ENCODE measurements at regions not wholly inside any gene's neighbourhood (a gene's known extent, or its start where the extent isn't known, plus 50 kb on each side); places are given as distances from the start of the nearest gene placed in this dataset.
"Not testable (repeated sequence)": the region's sequence is repeated elsewhere in the genome, so short reads cannot be mapped to it uniquely, and the experiment has no call there.

- intact Hi-C loops (cut with DNase I), result not testable (repeated sequence)
- WGBS, 2 donors, result no CpG with 5 or more reads among the region's 5 CpGs
Observed at GRCh38 chrY:17827155-17827554, 52.9 kb downstream of the CDY2B start.

GRCh38 chrY:17819700-17820099 is 60.3 kb downstream of the CDY2B start:
- H3K4me1 ChIP-seq; H3K27ac ChIP-seq; H3K9me3 ChIP-seq; DNase-seq; H3K4me3 ChIP-seq; H3K27me3 ChIP-seq; H3K36me3 ChIP-seq; intact Hi-C loops (cut with DNase I): not testable (repeated sequence)
- no CpG with 5 or more reads among the region's 4 CpGs for WGBS, 2 donors

More at GRCh38 chrY:17827155-17827554, 52.9 kb downstream of the CDY2B start:
- not testable (repeated sequence) for H3K27me3 ChIP-seq, H3K4me1 ChIP-seq, H3K4me3 ChIP-seq, H3K36me3 ChIP-seq, H3K27ac ChIP-seq, DNase-seq, H3K9me3 ChIP-seq

DNA sequence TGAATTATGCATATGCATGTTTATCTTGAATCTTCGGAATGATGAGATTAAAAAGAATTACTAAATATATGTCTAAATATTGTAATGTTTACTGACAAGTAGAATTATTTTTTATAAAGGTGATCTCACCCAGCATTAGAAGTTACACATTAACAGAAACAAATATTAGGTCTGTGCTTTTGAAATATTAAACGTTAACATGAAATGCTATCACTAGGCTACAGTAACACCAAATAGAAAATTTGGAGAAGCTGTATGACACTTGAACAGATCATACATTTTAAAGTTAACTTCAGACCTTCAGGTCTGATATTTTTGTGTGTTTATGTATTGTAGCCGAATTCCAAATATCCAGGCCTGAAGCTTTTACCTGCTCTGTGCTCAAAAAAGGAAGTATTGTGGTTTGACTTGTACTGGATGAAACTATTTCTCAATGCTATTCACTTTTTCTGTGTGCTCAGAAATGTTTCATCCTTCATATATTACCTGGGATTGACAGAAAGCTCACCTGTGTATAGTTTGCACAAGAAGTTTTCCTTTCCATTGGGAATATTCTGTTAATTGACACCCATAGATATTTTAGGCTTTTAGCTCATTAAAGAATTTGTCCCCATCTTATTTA is 60.9 kb downstream of the CDY2B start:
- DNase-seq; H3K36me3 ChIP-seq; H3K4me3 ChIP-seq; intact Hi-C loops (cut with DNase I); H3K4me1 ChIP-seq; H3K27me3 ChIP-seq; H3K9me3 ChIP-seq; H3K27ac ChIP-seq: not testable (repeated sequence)
- no CpG with 5 or more reads among the region's 3 CpGs for WGBS, 2 donors

GRCh38 chrY:17817076-17818068 is 62.6 kb downstream of the CDY2B start:
- not testable (repeated sequence) for H3K27ac ChIP-seq

GRCh38 chrY:17812664-17813063 is 67.4 kb downstream of the CDY2B start:
- no CpG with 5 or more reads among the region's 3 CpGs for WGBS, 2 donors
- H3K27me3 ChIP-seq; intact Hi-C loops (cut with DNase I); H3K9me3 ChIP-seq; H3K4me1 ChIP-seq; DNase-seq; H3K4me3 ChIP-seq; H3K27ac ChIP-seq; H3K36me3 ChIP-seq: not testable (repeated sequence)

More at GRCh38 chrY:17817076-17818068, 62.6 kb downstream of the CDY2B start:
- H3K27me3 ChIP-seq; DNase-seq; H3K4me1 ChIP-seq; intact Hi-C loops (cut with DNase I); H3K36me3 ChIP-seq; H3K4me3 ChIP-seq; H3K9me3 ChIP-seq: not testable (repeated sequence)
- WGBS, 2 donors, result no CpG with 5 or more reads among the region's 6 CpGs

DNA sequence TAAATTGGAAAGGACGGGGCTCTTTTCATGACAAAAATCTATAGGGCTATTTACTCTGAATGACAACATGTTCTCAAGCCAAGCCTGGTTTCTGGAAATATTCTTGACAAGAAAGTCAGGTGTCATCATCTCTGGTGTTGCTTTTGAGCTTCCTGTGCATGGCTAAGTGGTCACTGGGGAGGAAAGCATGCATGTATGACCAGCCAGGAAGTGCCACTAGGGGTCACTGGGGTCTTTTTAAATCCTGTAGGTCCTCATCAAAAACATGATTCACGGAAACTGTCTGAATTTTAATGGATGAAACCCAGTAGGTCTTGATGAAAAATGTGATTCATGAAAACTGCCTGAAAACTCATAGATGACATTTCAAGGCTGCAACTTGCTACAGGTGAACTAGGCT is 80.1 kb downstream of the CDY2B start:
- DNase-seq; H3K27me3 ChIP-seq; H3K27ac ChIP-seq; H3K36me3 ChIP-seq; intact Hi-C loops (cut with DNase I); H3K4me1 ChIP-seq; H3K4me3 ChIP-seq; H3K9me3 ChIP-seq: not testable (repeated sequence)
- WGBS, 2 donors, result no CpG with 5 or more reads among the region's 2 CpGs

DNA sequence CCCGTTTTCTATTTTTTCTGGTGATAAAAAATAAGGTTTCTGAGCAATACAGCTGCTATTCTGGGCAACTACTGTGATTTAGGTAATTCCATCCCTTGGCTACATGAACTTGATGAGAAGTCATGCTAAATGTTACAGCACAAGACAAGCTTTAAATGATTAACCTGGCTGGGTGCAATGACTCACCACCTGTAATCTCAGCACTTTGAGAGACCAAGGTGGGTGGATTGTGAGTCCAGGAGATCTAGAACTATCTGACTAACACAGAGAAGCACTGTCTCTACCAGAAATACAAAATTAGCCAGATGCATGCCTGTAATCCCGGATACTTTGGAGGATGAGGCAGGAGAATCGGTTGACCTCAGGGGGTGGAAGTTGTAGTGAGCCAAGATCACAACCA is 92.8 kb downstream of the CDY2B start:
- H3K27ac ChIP-seq; H3K27me3 ChIP-seq; H3K9me3 ChIP-seq; intact Hi-C loops (cut with DNase I); H3K4me3 ChIP-seq; H3K36me3 ChIP-seq; DNase-seq; H3K4me1 ChIP-seq: not testable (repeated sequence)
- WGBS, 2 donors, result no CpG with 5 or more reads among the region's 3 CpGs

DNA sequence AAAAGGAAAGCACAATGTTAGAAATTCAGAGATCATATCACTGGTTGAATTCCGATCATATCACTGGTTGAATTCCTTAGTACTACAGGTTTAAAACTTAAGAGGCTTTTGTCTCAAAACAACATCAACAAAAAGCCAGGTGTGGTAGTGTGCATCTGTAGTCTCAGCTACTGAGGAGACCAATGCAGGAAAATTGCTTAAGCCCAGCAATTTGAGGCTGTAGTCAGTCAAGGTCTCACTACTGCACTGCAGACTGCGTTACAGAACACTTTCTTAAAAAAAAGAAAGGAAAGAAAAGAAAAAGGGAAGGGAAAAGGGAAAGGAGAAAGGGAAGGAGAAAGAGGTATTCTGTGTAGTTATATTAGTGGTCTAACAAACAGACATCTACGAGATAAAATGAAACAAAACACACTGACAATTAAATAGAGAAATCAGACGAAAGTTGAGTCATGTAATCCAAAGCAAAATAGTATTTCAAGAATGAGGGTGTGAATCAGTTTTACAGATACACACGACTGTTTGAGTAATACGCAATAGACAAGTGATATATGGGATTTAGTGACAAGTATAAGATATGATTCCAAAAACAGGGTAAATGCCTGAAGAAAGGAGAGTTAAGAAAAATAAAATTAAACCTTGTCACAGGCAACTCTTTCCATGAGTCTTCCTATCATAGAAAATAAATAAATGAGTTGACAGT is 113.9 kb downstream of the CDY2B start:
- H3K36me3 ChIP-seq; intact Hi-C loops (cut with DNase I); H3K9me3 ChIP-seq; H3K4me3 ChIP-seq; H3K4me1 ChIP-seq; DNase-seq; H3K27ac ChIP-seq; H3K27me3 ChIP-seq: not testable (repeated sequence)
- WGBS, 2 donors, result no CpG with 5 or more reads among the region's 6 CpGs

GRCh38 chrY:17759213-17759612 is 120.8 kb downstream of the CDY2B start:
- H3K9me3 ChIP-seq; H3K27ac ChIP-seq; intact Hi-C loops (cut with DNase I); H3K4me3 ChIP-seq; DNase-seq; H3K27me3 ChIP-seq; H3K4me1 ChIP-seq; H3K36me3 ChIP-seq: not testable (repeated sequence)

GRCh38 chrY:17752887-17753497 is 127.0 kb downstream of the CDY2B start:
- WGBS, 2 donors, result no CpG with 5 or more reads among the region's 13 CpGs
- H3K36me3 ChIP-seq; DNase-seq; H3K9me3 ChIP-seq; H3K27ac ChIP-seq; H3K4me3 ChIP-seq; H3K27me3 ChIP-seq; H3K4me1 ChIP-seq; intact Hi-C loops (cut with DNase I): not testable (repeated sequence)

- H3K36me3 ChIP-seq; intact Hi-C loops (cut with DNase I); H3K27ac ChIP-seq; H3K4me1 ChIP-seq; DNase-seq; H3K4me3 ChIP-seq; H3K27me3 ChIP-seq; H3K9me3 ChIP-seq: not testable (repeated sequence)
- no CpG with 5 or more reads among the region's 2 CpGs for WGBS, 2 donors
Observed at GRCh38 chrY:17739852-17740251, 140.2 kb downstream of the CDY2B start.

DNA sequence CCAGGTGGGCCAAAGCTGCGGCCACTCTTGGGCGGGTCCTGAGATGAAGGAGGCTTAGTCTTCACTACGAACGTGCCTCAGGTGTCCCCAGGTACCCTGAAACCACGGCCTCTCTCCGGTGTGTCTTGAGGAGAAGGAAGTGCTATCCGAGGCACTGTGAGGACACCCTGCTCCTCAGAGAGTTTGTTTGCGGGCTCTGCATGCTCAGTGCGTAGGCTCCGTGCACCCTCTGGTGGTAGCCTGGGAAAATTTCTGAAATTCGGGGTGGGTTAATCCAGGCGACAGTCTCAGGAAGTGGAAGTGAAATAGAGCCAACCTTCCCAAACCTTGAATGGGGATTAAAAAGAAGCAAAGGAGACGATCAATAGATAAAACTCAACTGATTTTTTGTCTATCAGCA is 150.5 kb downstream of the CDY2B start:
- DNase-seq; H3K9me3 ChIP-seq; H3K36me3 ChIP-seq; intact Hi-C loops (cut with DNase I); H3K27me3 ChIP-seq; H3K4me3 ChIP-seq; H3K27ac ChIP-seq; H3K4me1 ChIP-seq: not testable (repeated sequence)
- WGBS, 2 donors, result no CpG with 5 or more reads among the region's 13 CpGs

Measured in esophagus squamous epithelium (tissue), 5 donors.